ENCODE measurements at regions not wholly inside any gene's neighbourhood (a gene's known extent, or its start where the extent isn't known, plus 50 kb on each side); places are given as distances from the start of the nearest gene placed in this dataset.

DNA sequence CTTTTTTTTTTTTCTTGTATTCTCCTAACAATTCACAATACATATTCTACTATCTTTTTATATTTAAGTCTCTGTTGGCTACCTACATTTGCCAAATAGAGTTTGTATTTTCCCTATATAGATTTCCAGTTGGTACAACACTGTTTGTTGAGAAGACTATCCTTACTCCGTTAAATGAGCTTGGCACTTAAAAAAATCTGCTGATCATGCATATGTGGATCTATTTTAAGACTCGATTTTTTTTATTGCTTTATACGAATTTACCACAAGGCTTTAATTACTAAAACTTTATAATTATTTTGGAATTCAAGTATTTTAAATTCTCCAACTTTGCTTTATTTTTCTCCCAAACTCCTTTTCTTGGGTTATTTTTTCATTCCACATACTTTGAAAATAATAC is 855.6 kb downstream of the C6orf118 start:
- TF ChIP-seq POLR2A (IDR thresholded peaks at IDR 0.05): no peak
- TF ChIP-seq, protein P1, sequence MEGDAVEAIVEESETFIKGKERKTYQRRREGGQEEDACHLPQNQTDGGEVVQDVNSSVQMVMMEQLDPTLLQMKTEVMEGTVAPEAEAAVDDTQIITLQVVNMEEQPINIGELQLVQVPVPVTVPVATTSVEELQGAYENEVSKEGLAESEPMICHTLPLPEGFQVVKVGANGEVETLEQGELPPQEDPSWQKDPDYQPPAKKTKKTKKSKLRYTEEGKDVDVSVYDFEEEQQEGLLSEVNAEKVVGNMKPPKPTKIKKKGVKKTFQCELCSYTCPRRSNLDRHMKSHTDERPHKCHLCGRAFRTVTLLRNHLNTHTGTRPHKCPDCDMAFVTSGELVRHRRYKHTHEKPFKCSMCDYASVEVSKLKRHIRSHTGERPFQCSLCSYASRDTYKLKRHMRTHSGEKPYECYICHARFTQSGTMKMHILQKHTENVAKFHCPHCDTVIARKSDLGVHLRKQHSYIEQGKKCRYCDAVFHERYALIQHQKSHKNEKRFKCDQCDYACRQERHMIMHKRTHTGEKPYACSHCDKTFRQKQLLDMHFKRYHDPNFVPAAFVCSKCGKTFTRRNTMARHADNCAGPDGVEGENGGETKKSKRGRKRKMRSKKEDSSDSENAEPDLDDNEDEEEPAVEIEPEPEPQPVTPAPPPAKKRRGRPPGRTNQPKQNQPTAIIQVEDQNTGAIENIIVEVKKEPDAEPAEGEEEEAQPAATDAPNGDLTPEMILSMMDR (IDR thresholded peaks at IDR 0.05 in 4 of 5, conservative IDR thresholded peaks at IDR 0.05 in 1 of 5): no peak

Data from gastrocnemius medialis (tissue), 4 donors.